DMS 273 (cell line): ENCODE measurements at regions not wholly inside any gene's neighbourhood (a gene's known extent, or its start where the extent isn't known, plus 50 kb on each side); places are given as distances from the start of the nearest gene placed in this dataset.
"Not testable (repeated sequence)": the region's sequence is repeated elsewhere in the genome, so short reads cannot be mapped to it uniquely, and the experiment has no call there.

ENCODE experiments used
- DNase-seq: peaks from one replicate; lab custom pipeline; 2025; ENCODE audit not compliant: unreplicated experiment; lab: John Stamatoyannopoulos, UW

DNA sequence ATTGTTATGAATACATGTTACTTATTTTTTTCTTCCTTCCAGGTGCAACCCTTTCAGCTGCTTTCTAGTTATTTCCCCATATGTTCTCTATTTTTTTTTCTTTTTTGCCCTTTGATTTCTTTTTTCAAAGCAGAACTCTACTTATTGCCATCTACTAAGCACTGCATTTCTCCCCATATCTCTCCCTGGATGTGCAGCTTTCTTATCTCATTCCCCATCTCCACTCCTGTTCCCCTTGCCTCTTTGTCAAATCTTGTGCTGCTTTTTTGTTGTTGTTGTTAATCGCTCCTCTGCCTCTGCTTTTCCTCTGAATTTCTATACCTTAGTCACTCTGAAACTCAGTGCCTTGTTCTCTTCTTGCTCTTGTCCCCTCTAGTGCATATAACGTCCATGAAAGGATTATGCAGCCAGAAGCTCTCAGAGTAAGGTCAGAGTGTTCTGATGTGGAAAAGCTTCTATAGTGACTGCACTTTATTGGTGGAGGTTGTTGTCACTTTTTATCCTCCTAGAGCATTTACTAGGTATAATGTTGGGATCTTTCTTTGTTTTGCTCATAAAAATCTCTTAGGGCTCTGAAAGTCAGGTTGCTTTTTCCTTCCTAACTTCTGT lies 51.1 kb upstream of the JADE1 start:
- DNase-seq = peak; percentile 3

DNA sequence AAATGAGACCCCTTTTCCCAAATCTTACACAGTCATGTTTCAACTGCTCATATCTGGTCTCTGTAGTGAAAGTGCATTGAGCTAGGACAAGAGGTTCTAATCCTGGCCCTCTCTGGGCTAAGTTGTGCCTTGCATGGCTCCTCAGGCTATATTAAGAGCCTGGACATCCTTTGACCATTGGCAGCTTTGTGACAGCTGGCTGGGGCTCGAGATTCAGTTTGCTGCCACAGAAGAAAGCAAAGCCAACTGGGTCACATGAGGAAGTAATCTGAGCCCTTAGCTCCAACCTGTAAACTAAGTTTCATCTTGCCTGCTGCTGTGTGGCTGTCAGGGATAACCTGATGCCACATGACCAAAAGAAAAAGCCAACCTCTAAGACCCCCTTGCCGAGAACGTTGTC lies 51.8 kb upstream of the JADE1 start:
- DNase-seq = peak; percentile 82

DNA sequence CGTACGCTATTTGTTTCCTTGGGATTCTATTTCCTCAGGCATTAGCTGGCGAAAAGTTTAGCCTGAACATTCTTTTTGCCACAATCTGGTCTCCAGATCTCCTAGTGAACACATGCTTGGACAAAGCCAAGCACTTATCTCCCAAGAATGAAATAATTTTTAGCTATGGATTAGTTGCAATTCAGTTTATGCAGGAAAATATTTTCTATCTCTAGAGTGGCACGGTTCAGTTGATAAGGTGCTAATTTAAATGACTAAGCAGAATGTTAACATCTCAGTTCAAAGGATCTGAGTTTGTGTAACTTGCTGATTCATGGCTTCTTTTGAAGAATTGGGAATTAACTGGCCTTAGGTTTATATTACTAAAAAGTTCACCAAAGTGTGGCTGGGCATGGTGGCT lies 58.1 kb upstream of the JADE1 start:
- DNase-seq = no peak

DNA sequence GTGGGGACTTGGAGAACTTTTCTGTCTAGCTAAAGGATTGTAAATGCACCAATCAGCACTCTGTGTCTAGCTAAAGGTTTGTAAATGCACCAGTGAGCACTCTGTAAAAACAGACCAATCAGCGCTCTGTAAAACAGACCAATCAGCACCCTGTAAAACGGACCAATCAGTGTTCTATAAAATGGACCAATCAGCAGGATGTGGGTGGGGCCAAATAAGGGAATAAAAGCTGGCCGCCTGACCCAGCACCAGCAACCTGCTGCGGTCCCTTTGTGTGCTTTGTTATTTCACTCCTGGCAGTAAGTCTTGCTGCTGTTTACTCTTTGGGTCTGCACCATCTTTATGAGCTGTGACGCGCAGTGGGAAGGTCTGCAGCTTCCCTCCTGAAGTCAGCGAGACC lies 67.8 kb upstream of the JADE1 start:
- not testable (repeated sequence) for DNase-seq

DNA sequence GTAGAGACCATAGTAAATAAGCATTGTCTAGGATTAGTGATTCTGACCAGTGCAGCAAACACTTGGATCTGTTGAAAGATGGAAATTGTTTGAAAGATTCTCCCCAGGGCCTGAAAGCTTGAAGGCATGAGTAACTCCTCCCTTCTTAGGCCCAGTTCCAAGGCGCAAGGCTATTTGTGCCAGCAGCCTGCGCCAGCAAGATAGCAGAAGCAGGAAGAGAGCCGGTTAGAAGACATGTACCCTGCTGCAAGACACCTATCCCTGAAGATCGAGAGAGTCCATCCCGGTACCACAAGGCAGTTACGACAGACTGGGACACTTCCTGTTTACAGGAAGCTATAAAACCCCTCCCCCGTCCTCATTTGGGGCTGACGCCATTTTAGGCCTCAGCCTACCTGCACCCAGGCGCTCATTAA lies 72.4 kb upstream of the JADE1 start:
- DNase-seq = no peak

DNA sequence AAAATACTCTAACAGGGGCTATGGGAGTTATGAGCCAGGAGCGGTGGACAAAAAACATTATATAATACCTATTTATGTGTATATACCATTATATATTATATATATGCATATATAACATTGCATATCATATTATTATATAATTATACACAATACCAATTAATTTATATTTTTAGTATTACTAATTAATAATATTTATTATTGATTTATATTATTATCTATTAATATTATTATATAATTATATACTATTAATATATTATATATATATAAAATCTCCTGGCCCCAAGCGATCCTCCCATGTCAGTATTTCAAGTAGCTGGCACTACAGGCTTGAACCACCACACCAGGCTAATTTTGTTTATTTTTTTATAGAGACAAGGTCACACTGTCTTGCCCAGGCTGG lies 73.8 kb upstream of the JADE1 start:
- DNase-seq = no peak

DNA sequence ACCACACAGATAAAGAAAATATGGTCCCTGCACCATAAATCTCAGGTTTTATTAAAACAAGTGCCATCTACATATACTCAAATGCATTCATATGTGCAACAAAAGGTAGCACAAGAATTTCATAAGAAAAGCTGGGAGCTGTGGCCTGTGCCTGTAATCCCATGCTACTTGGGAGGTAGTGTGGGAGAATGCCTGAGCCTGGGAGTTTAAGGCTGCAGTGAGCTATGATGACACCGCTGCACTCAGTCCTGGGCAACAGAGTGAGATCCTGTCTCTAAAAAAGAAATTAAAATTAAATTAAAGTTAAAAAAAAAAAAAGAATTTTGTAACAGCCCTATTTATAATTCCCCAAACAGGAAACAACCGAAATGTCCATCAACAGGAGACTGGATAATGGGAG lies 81.3 kb upstream of the JADE1 start:
- no peak for DNase-seq

DNA sequence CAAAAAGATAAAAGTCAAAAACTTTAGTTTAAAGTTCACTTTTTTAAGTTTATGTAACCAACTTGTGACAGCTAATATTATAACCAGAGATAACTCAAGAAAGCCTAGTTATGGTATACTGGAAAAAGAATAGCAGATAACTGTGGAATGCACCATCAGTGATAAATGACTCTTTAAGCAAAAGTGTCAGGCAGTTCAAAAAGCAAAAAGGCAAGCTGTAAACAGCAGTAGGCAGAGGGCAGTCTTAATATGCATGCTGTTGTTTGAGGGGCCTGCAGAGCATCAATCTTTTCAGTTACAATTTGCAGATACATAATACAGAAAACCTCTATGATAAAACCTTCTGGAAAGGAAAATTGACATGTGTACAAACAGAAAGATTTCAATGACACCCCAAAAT lies 81.8 kb upstream of the JADE1 start:
- no peak for DNase-seq

DNA sequence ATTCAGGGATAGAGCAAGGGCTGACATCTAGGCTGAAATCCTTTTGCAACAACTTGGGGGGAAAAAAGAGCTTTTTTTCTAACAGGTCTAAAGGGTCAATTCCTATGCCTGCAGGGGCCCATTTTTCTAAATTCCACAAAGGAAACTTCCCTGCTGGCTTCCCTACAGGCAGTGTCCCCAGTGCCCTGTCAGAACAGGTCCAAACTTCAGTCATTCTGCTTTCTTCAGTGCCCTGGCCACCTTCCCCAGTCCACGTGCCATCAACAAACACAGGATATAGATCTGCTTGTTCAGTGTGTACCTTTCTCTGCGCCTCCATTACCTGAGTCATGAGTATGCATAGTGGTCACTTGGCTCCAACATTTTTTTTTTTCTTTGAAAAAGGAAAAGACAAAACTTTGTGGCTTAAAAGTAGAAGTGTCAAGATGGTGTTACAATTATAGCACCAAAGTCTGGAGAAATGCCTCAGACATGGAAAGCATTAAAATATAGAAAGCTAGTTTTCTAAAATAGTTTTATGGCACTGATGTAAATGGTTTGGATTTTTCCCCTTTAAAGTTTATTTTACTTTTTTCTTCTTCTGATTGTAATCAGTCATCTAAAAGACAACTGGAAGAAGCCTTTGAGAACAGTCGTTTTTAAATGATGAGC lies 84.0 kb upstream of the JADE1 start:
- DNase-seq = no peak

DNA sequence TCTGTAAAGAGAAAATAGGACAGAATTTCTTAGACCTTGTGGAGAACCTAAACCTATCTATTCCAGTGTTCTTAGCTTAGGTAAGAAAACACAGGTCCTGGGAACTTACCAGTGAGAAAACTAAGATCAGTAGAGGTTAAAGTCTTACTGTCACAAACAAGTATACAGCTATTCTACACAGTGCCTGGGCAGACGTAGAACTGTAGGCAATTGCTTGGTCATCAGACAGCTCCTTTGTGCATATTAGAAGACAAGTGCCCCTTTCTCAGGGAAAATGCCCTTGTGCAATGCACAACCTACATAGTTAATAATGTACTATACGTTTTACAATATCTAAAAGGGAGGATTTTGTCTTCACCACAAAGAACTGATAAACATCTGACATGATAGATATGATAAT lies 86.6 kb upstream of the JADE1 start:
- no peak for DNase-seq

DNA sequence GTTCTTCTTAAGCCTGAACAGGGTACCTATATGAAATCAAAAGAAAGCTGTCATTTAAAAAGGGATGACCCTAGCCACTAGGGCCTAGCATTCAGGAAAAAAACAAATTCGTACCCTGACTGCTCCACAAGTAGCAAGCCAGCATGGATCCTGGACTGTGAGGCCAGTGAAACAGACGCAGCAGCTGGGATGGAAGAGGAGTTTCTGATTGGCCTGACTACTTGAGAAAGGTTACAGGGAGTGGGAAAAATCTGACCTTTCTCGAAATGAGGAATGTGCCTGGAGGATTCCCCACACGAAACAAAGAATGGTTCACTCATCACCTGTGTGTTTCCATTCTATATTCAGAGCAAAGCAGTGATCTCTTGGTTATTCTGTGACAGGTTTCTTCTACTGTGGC lies 87.6 kb upstream of the JADE1 start:
- no peak for DNase-seq

DNA sequence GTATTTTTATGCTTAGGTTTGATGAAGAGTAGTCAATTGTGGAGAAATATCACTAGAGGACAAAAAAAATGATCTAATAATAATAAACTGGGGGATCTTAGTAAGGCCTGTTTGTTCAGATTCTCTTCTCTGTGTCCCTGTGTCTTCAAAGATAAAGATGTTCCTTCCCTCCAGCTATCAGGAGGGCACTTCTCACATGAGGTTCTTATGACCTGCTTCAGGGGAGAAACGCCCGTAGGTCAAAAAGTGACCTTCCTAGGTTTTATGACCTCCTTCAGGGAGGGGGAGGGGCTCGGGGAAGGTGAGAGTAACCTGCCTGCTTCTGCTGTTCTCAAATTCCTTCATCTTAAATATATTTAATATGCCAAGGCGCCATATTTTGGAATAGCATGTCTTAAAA lies 89.2 kb upstream of the JADE1 start:
- DNase-seq = no peak

DNA sequence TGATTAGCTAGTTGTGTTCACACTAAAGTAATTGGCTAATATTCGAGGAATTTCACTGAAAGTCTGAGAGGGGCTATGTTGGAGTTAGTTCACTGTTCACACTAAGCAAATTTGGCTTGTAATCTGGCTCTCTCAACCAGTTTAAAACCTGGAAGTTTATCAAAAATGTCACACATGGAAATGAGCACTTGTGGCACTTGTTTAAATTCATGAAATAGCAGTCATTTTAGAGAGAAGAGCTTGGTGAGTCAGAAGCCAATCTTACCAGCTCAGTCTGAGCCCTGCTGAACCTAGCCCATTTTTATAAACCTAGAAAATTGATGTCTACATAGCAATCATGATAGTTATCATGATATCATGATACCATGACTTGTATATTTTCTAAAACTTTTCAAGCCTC lies 90.7 kb upstream of the JADE1 start:
- no peak for DNase-seq

DNA sequence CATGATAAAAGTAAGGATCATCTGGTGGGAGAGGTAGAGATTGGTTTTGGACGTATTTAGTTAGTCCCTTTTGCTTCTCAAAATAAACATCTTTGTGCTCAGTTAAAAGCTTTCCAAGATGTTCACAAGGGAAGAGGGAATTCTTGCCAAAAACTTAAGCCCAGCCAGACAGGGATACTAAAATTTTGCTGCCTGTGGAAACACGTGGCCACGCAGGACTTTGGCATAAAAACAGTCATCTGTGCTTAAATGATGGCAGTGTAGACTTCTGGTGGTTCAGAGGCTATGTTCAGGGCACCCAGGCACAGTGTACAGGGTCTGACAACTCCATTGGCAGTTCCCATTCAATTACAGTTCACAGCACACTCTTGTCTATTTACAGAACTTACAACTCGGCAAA lies 93.2 kb upstream of the JADE1 start:
- no peak for DNase-seq

DNA sequence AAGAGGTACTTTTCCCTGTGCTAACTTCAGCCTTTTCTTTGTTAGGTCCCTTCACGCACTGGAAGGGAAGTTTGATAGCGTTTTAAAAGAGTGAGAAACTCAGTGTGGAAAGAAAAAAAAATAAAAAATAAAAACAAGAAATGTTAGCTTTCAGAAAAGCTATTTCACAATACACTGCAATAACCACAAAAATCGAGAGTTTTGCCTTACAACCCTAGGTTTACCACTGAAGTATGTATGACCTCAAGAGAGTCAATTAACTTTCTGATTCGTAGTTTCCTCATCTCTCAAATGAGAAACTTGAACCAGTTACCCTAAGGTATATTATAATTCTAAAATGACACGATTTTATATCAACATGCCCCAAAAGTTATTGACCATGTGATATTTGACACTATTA lies 93.9 kb upstream of the JADE1 start:
- DNase-seq = no peak

DNA sequence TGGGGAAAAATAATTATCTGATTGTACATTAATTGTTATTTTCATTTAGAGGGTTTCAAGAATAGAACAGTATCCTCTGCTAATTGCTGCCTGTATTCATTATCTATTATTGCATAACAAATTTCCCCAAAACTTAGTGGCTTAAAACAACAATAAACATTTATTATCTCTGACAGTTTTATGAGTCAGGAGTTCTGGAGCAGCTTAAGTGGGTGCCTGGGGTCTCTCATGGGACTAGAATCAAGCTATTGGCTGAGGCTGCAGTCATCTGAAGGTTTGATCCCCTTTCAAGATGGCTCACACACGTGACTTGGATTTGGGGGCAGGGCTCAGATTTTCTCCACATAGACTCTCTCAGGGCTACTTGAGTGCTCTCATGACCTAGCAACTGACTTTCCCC lies 98.1 kb upstream of the JADE1 start:
- DNase-seq = no peak

DNA sequence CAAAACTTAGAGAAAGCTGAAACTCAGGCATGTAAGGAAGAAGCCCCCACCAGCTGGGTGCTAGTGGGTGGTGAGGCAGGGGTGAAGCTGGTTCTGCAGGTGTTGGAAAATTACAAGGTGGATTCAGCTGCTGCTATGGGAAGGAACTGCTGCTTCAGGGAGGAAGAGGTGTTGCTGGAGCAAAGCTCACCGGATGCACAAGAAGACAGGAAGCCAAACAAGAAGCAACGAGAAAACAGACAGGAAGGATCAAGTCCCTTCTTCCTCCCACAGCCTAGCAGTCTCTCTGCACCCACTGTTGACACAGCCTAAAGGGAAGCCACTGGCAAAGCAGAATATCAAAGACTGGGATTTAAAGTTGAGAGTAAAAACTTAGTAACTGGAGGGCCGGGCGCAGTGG lies 100.2 kb upstream of the JADE1 start:
- DNase-seq = no peak

DNA sequence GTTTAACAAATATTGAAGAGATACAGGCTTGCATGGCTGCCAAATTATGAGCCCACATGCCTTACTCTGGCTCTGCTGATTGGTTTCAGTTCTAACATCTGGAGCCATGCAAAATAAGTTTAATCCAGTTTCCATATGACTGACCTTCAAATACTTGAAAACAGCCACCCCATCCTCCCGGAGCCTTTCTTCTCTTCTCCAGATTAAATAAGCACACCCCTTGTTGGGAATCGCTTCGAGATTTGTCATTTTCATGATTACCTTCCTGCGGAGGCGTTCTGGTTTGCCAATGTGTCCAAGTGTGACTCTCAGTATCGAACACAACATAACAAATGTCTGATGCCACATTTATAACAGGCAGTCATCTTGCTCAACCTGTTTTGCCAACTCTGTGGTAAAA lies 101.6 kb upstream of the JADE1 start:
- no peak for DNase-seq

DNA sequence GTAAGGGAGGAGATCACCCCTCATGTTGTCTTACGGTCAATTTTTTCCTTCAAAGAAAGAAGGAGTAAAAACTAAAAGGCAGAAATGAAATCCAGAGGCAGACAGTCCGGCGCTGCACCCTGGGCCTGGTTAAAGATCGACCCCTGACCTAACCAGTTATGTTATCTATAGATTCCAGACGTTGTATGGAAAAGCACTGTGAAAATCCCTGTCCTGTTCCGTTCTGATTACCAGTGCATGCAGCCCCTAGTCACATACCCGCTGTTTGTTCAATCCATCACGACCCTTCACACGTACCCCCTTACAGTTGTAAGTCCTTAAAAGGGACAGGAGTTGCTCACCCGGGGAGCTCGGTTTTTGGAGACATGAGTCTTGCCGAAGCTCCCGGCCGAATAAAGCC lies 105.6 kb upstream of the JADE1 start:
- DNase-seq = no peak

DNA sequence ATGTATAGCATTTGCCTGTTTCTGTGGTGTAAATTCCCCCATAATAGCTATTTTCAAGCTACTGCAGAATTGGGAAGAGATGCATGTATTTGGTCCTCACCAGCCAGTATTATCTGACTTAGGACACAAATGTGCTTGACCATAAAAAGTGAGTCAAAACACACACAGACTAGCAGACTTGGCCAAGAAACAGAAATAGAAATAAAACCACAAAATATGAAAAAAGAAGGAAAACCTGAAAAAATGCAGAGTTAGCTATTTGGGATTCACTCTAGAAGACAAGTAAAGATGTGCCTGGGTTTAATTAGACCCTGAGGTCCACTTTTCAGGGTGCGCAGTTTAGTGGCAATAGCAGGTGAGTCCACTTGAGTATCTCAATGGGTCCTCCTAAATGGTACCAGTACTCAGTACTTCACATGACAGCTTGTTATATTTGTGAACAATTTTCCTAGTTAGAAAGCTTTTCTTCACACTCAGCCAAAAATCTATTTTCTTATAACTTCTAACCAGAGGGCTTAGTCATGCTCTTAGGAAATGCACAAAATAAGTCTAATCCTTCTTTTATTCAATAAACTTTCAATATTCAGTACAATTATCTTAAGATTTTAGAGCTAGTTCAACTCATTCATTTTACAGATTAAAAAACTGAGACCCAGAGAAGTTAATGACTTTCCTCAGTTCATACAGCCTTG lies 108.7 kb upstream of the JADE1 start:
- DNase-seq = no peak

DNA sequence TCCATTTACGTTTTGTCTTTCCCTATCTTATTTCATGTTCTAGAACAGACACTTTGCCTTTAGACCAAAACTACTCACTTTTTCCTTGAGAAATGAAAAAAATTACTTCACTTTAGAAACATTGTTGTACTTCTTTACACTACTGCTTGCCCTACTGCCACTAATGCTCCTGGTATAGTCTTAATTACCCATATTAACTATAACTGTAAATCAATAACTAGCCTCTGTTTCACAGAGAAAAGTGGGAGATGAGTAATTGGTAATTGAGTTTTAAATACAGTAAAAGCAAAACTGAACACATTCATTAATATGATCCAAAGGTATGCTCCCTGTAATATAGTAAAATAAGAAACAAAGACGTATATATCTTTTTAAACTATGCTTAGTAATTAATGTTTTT lies 111.1 kb upstream of the JADE1 start:
- no peak for DNase-seq

DNA sequence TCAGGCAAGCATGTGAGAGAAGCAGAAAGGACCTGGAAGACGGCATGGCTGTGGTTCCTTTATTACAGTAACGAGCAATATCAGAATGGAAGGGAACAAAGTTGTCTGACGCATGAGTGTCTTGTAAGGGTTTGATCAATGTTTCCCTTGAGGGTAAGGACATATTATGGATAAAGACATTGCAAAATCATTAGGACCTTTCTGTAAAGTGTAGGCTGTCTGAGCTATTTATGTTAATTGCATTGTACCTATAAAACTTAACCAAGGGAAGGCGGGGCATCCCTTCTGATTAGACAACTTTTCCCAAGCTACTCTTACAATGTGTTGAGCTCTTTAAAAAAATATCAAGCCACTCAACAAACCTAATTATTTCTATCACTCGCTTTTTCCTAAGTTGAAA lies 112.2 kb upstream of the JADE1 start:
- no peak for DNase-seq

DNA sequence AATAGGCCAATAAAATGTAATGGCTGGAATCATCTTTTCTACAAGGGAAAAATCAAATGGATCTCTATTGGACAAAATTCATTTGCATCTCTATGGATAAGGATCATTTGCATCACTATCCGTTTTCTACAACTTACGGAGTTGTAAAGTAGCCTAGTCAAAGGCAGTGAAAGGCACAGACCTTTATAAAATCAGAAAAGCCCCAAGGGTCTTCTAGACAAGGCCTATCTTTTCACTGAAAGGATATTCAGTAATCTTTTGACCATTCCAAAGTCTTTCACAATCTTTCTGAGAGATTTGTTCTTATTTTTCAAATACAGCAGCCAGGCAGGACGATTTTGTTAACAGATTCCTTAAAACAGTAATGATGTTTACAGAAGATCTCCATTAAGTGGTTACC lies 119.5 kb upstream of the JADE1 start:
- no peak for DNase-seq
